ENCODE measurements at regions not wholly inside any gene's neighbourhood (a gene's known extent, or its start where the extent isn't known, plus 50 kb on each side); places are given as distances from the start of the nearest gene placed in this dataset.

DNA sequence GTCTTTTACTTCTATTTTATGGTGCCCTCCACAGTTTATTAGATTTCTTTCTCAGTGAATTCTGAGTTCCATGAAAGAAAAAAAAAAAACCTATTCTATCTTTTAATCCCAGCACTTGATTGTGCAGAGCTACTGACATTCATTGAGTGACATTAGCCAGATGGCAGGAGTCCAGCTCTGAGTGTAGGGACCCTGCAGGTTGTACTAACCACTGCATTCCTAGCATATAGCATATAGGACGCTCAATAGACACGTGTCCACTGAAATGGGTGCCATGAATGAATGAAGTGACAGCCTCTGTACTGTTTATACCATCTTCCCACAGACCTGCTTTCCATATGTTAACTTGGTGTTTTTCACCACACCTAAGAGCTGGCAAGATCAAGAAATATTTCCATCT, 206.3 kb downstream of the RAP2A start:
- Histone ChIP-seq H2BK5ac (ENCODE audit: low read depth, low read length, poor library complexity) (no peak overlapping the region), H3K9me3 (ENCODE audit: insufficient read depth, low read depth, low read length) (no peaks in the 10 kb centered on the region), H4K8ac (ENCODE audit: low read depth, low read length) (no peak overlapping the region), H2AFZ (ENCODE audit: insufficient read depth, low read length, poor library complexity) (no peak overlapping the region), H2BK120ac (ENCODE audit: insufficient read depth, low read length, poor library complexity) (no peak overlapping the region), H4K12ac (ENCODE audit: low read depth, low read length) (no peak overlapping the region), H3K4me2 (ENCODE audit: low read length) (no peak overlapping the region), H3K4ac (ENCODE audit: low read depth, low read length) (no peak overlapping the region), H3K79me1 (ENCODE audit: low read length) (no peaks in the 10 kb centered on the region), H3K23ac (ENCODE audit: low read length) (no peak overlapping the region), H4K91ac (ENCODE audit: low read depth, low read length) (no peak overlapping the region), H3K4me3 (ENCODE audit: low read depth, low read length) (no peak overlapping the region), H3K27ac (ENCODE audit: low read depth, low read length) (no peak overlapping the region), H2BK12ac (ENCODE audit: low read length) (no peak overlapping the region), H2AK5ac (ENCODE audit: low read length) (no peak overlapping the region), H3K79me2 (ENCODE audit: control insufficient read depth, insufficient read depth, low read length, poor library complexity) (no peaks in the 10 kb centered on the region), H3K18ac (ENCODE audit: low read length) (no peak overlapping the region), H3K4me1 (ENCODE audit: control insufficient read depth in 1 of 2, insufficient read depth in 2 of 2, low read length in 2 of 2) (no peaks in the 10 kb centered on the region), H3K36me3 (ENCODE audit: control insufficient read depth in 1 of 2, insufficient read depth in 2 of 2, low read length in 2 of 2) (no peaks in the 10 kb centered on the region), H3K14ac (ENCODE audit: low read length) (no peak overlapping the region), H3K9ac (ENCODE audit: low read length) (no peak overlapping the region), H3K27me3 (ENCODE audit: insufficient read depth, low read length) (no peaks in the 10 kb centered on the region)
- no CpG with 5 or more reads among the region's 2 CpGs for WGBS (ENCODE audit: extremely low coverage, insufficient coverage, insufficient read length)
- DNase-seq = no peak

DNA sequence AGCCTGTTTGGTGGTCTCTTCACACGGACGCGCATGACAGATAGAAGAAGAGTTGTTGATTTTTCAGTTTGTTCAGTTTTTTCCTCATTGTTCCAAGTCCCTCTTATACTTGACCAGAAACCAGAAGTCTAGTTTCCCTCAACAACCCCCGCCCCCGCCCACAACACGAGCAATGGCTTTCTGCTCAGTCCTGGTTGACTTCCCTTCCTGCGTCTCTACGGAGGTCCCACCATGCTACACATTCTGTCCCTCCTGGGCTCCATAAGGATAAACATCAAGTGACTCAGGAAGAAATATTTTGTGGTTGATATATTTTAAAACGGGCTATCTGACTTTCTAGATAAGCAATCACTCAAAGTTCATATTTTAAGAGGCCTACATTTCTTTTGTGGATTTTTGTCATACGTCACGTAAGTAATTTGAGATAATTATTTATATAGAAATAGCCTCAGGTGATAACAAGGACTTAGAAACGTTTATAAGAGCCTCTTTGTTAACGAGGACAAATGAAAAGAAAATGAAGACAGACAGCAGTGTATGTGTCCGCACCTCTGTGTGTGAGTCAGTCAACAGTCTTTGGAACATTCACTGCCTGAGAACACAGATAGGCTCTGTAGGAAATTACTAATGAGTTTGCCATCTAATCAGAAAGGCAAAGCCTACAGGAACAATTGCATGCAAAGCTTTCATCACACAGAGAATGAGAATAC, 214.4 kb downstream of the RAP2A start:
- H3K4ac ChIP-seq (ENCODE audit: low read depth, low read length) = no peak overlapping the region
- no peak overlapping the region for H4K8ac ChIP-seq (ENCODE audit: low read depth, low read length)
- no peak overlapping the region for H2BK12ac ChIP-seq (ENCODE audit: low read length)
- H3K14ac ChIP-seq (ENCODE audit: low read length) = no peak overlapping the region
- H3K79me2 ChIP-seq (ENCODE audit: control insufficient read depth, insufficient read depth, low read length, poor library complexity) = no peaks in the 10 kb centered on the region
- no peak overlapping the region for H3K27ac ChIP-seq (ENCODE audit: low read depth, low read length)
- no peak overlapping the region for H3K9ac ChIP-seq (ENCODE audit: low read length)
- no peak overlapping the region for H3K23ac ChIP-seq (ENCODE audit: low read length)
- H3K4me2 ChIP-seq (ENCODE audit: low read length) = no peak overlapping the region
- H3K79me1 ChIP-seq (ENCODE audit: low read length) = no peaks in the 10 kb centered on the region
- no peaks in the 10 kb centered on the region for H3K4me1 ChIP-seq (ENCODE audit: control insufficient read depth in 1 of 2, insufficient read depth in 2 of 2, low read length in 2 of 2)
- peak; percentile 64 to 89 for DNase-seq
- H2AK5ac ChIP-seq (ENCODE audit: low read length) = peak overlapping the region; percentile 26
- no peak overlapping the region for H2BK120ac ChIP-seq (ENCODE audit: insufficient read depth, low read length, poor library complexity)
- no peak overlapping the region for H2AFZ ChIP-seq (ENCODE audit: insufficient read depth, low read length, poor library complexity)
- H4K91ac ChIP-seq (ENCODE audit: low read depth, low read length) = no peak overlapping the region
- H3K9me3 ChIP-seq (ENCODE audit: insufficient read depth, low read depth, low read length) = no peaks in the 10 kb centered on the region
- H3K27me3 ChIP-seq (ENCODE audit: insufficient read depth, low read length) = no peaks in the 10 kb centered on the region
- H2BK5ac ChIP-seq (ENCODE audit: low read depth, low read length, poor library complexity) = no peak overlapping the region
- H4K12ac ChIP-seq (ENCODE audit: low read depth, low read length) = no peak overlapping the region
- no peaks in the 10 kb centered on the region for H3K36me3 ChIP-seq (ENCODE audit: control insufficient read depth in 1 of 2, insufficient read depth in 2 of 2, low read length in 2 of 2)
- no peak overlapping the region for H3K18ac ChIP-seq (ENCODE audit: low read length)
- no peak overlapping the region for H3K4me3 ChIP-seq (ENCODE audit: low read depth, low read length)
- WGBS (ENCODE audit: extremely low coverage, insufficient coverage, insufficient read length) = no CpG with 5 or more reads among the region's 14 CpGs

DNA sequence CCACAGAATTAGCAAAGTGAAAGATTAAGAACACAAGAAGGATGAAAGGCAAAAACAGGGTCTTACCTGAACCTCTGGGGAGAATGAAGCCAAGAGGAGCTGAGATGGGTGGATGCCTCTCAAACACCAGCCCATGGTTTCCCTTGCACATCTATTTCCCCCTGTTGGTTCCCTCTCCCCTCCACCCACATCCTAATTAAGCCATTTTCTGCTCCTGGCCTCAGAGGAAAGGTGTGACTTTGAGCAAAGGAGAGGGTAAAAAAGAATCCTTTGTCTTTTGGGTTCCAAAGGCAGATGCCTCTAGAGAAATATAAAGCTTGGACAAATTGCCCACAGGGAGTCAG, 214.9 kb downstream of the RAP2A start:
- Histone ChIP-seq H3K9me3 (ENCODE audit: insufficient read depth, low read depth, low read length) (no peaks in the 10 kb centered on the region), H3K36me3 (ENCODE audit: control insufficient read depth in 1 of 2, insufficient read depth in 2 of 2, low read length in 2 of 2) (no peaks in the 10 kb centered on the region), H3K4me1 (ENCODE audit: control insufficient read depth in 1 of 2, insufficient read depth in 2 of 2, low read length in 2 of 2) (no peaks in the 10 kb centered on the region), H2BK5ac (ENCODE audit: low read depth, low read length, poor library complexity) (no peak overlapping the region), H4K91ac (ENCODE audit: low read depth, low read length) (no peak overlapping the region), H3K27ac (ENCODE audit: low read depth, low read length) (no peak overlapping the region), H3K18ac (ENCODE audit: low read length) (no peak overlapping the region), H3K4me3 (ENCODE audit: low read depth, low read length) (no peak overlapping the region), H3K79me2 (ENCODE audit: control insufficient read depth, insufficient read depth, low read length, poor library complexity) (no peaks in the 10 kb centered on the region), H2AK5ac (ENCODE audit: low read length) (no peak overlapping the region), H3K4ac (ENCODE audit: low read depth, low read length) (no peak overlapping the region), H2BK12ac (ENCODE audit: low read length) (no peak overlapping the region), H2AFZ (ENCODE audit: insufficient read depth, low read length, poor library complexity) (no peak overlapping the region), H4K8ac (ENCODE audit: low read depth, low read length) (no peak overlapping the region), H2BK120ac (ENCODE audit: insufficient read depth, low read length, poor library complexity) (no peak overlapping the region), H4K12ac (ENCODE audit: low read depth, low read length) (no peak overlapping the region), H3K4me2 (ENCODE audit: low read length) (no peak overlapping the region), H3K14ac (ENCODE audit: low read length) (no peak overlapping the region), H3K9ac (ENCODE audit: low read length) (no peak overlapping the region), H3K27me3 (ENCODE audit: insufficient read depth, low read length) (no peaks in the 10 kb centered on the region), H3K23ac (ENCODE audit: low read length) (no peak overlapping the region), H3K79me1 (ENCODE audit: low read length) (no peaks in the 10 kb centered on the region)
- no peak for DNase-seq

DNA sequence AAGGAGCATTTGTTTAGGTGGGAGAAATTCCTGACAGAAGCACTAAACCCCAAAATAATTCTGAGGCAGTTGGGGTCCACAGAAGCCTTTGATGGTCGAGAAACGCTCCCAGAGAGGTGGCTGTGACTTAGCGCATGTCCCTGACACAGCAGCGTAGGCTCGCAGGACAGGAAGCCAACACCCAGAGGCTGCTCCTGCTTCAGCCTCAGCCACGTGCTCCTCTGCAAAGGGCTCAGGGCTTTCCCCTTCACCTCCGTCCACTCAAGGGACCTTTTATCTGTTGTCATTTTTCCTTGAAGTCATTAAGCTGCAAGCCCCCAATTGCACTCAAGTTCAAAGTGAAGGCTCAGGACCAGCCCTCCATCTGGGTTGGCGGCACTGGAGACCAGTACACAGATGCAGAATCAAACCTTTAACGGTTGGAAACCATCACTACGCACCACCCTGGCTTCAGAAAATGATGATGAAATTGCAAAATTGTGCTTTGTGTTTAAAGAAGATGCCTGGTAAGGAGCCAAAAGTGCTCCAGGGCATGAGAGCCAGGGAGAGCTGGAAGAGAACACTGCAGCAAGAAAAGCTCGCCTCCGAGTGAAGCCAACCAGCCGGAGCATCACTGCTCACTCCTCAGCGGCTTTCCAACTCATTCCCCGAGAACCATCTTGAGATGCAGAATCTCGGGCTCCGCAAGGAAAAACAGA, 219.6 kb downstream of the RAP2A start:
- no peak overlapping the region for H2BK12ac ChIP-seq (ENCODE audit: low read length)
- no peaks in the 10 kb centered on the region for H3K36me3 ChIP-seq (ENCODE audit: control insufficient read depth in 1 of 2, insufficient read depth in 2 of 2, low read length in 2 of 2)
- no peak overlapping the region for H3K4me3 ChIP-seq (ENCODE audit: low read depth, low read length)
- no peak overlapping the region for H3K4ac ChIP-seq (ENCODE audit: low read depth, low read length)
- no peak overlapping the region for H4K8ac ChIP-seq (ENCODE audit: low read depth, low read length)
- H3K9ac ChIP-seq (ENCODE audit: low read length) = no peak overlapping the region
- H2AK5ac ChIP-seq (ENCODE audit: low read length) = no peak overlapping the region
- no peak overlapping the region for H2BK5ac ChIP-seq (ENCODE audit: low read depth, low read length, poor library complexity)
- no peak overlapping the region for H4K91ac ChIP-seq (ENCODE audit: low read depth, low read length)
- no peaks in the 10 kb centered on the region for H3K27me3 ChIP-seq (ENCODE audit: insufficient read depth, low read length)
- no peak overlapping the region for H2AFZ ChIP-seq (ENCODE audit: insufficient read depth, low read length, poor library complexity)
- H3K23ac ChIP-seq (ENCODE audit: low read length) = no peak overlapping the region
- H3K18ac ChIP-seq (ENCODE audit: low read length) = no peak overlapping the region
- no peak overlapping the region for H2BK120ac ChIP-seq (ENCODE audit: insufficient read depth, low read length, poor library complexity)
- no peaks in the 10 kb centered on the region for H3K79me1 ChIP-seq (ENCODE audit: low read length)
- H3K27ac ChIP-seq (ENCODE audit: low read depth, low read length) = no peak overlapping the region
- no peak overlapping the region for H3K4me2 ChIP-seq (ENCODE audit: low read length)
- no peaks in the 10 kb centered on the region for H3K9me3 ChIP-seq (ENCODE audit: insufficient read depth, low read depth, low read length)
- WGBS (ENCODE audit: extremely low coverage, insufficient coverage, insufficient read length) = no CpG with 5 or more reads among the region's 17 CpGs
- peaks cover 0 to 2% of the 10 kb centered on the region in 2 experiments for H3K4me1 ChIP-seq (ENCODE audit: control insufficient read depth in 1 of 2, insufficient read depth in 2 of 2, low read length in 2 of 2)
- no peak overlapping the region for H4K12ac ChIP-seq (ENCODE audit: low read depth, low read length)
- peak; percentile 36 to 74 for DNase-seq
- H3K14ac ChIP-seq (ENCODE audit: low read length) = no peak overlapping the region
- no peaks in the 10 kb centered on the region for H3K79me2 ChIP-seq (ENCODE audit: control insufficient read depth, insufficient read depth, low read length, poor library complexity)
